Glutamatergic neuron (in vitro differentiated cells): ENCODE measurements at regions not wholly inside any gene's neighbourhood (a gene's known extent, or its start where the extent isn't known, plus 50 kb on each side); places are given as distances from the start of the nearest gene placed in this dataset.
"Not testable (repeated sequence)": the region's sequence is repeated elsewhere in the genome, so short reads cannot be mapped to it uniquely, and the experiment has no call there.

ENCODE experiments used
- DNase-seq: peaks from one replicate; pipeline ENCODE4 v3.0.0; 2022
- H3K27ac Mint-ChIP-seq: one replicate; pipeline ENCODE4 v1.8.0; 2020; ENCODE audit warnings: mild to moderate bottlenecking, mixed read lengths, inconsistent platforms; ENCODE audit not compliant: unreplicated experiment
- H3K27me3 Mint-ChIP-seq: one replicate; pipeline ENCODE4 v1.8.0; 2020; ENCODE audit warnings: mild to moderate bottlenecking, moderate library complexity, mixed read lengths, inconsistent platforms; ENCODE audit not compliant: unreplicated experiment
- H3K36me3 Mint-ChIP-seq: one replicate; pipeline ENCODE4 v1.8.0; 2020; ENCODE audit warnings: mild to moderate bottlenecking, mixed read lengths, inconsistent platforms; ENCODE audit not compliant: unreplicated experiment
- H3K4me1 Mint-ChIP-seq: one replicate; pipeline ENCODE4 v1.8.0; 2020; ENCODE audit warnings: mild to moderate bottlenecking, low read depth, mixed read lengths, inconsistent platforms; ENCODE audit not compliant: unreplicated experiment
- H3K4me3 Mint-ChIP-seq: one replicate; pipeline ENCODE4 v1.8.0; 2020; ENCODE audit warnings: mild to moderate bottlenecking, mixed read lengths, inconsistent platforms; ENCODE audit not compliant: unreplicated experiment
- H3K9me3 Mint-ChIP-seq: one replicate; pipeline ENCODE4 v1.8.0; 2020; ENCODE audit warnings: mild to moderate bottlenecking, moderate library complexity, mixed read lengths, inconsistent platforms; ENCODE audit not compliant: unreplicated experiment
- TF ChIP-seq, protein P1 (sequence below): fragments of 200-600 bp; sonication (generic); IDR thresholded peaks from one replicate; pipeline ENCODE4 v1.5.0; 2021; ENCODE audit not compliant: partially characterized antibody, unreplicated experiment

DNA sequence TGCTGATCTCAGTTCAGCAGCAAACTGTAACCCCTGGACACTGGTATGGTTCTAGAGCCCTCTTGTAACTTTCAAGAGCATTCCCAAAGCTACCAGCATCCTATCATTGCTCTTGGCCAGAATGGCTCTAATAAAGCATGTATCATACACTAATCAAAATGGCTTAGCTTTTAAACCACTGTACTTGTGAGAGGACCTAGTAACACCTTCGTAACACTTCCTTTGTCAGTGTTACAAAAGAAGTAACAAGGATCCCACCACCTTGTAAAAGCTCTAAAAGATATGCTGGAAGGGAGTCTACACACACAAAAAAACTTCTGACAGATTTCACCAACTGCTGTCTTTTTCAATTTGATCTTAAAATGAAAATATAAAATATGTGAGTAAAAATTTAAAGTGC lies 144.7 kb downstream of the ALOX5 start:
- Mint-ChIP-seq H3K4me3 (no peak overlapping the region), H3K27me3 (peaks cover 6% of the 10 kb centered on the region), H3K9me3 (peaks cover 15% of the 10 kb centered on the region), H3K36me3 (no peaks in the 10 kb centered on the region), H3K4me1 (peaks cover 24% of the 10 kb centered on the region), H3K27ac (no peak overlapping the region)
- no peak for DNase-seq
- TF ChIP-seq, protein P1, sequence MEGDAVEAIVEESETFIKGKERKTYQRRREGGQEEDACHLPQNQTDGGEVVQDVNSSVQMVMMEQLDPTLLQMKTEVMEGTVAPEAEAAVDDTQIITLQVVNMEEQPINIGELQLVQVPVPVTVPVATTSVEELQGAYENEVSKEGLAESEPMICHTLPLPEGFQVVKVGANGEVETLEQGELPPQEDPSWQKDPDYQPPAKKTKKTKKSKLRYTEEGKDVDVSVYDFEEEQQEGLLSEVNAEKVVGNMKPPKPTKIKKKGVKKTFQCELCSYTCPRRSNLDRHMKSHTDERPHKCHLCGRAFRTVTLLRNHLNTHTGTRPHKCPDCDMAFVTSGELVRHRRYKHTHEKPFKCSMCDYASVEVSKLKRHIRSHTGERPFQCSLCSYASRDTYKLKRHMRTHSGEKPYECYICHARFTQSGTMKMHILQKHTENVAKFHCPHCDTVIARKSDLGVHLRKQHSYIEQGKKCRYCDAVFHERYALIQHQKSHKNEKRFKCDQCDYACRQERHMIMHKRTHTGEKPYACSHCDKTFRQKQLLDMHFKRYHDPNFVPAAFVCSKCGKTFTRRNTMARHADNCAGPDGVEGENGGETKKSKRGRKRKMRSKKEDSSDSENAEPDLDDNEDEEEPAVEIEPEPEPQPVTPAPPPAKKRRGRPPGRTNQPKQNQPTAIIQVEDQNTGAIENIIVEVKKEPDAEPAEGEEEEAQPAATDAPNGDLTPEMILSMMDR: no peak

DNA sequence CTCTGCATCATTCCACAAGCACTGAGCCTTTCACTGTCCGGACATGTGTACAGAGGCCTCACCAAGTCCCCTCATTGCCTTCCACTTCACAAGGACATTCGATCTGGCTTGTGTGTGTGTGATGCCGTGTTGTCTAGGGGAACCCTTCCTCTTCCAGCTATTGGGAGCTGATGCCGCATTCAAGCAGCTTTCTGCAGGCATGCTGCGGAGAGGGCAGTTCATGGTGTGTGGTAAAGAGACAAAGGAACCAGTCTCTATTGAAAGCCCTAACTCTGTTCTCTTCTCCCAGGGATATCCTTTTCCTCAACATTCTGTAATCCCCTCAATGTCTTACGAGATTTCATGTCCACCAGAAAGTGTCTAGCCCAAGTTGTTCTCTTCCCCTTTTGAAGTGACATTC lies 141.6 kb downstream of the ALOX5 start:
- no peak for DNase-seq
- TF ChIP-seq, protein P1: no peak

DNA sequence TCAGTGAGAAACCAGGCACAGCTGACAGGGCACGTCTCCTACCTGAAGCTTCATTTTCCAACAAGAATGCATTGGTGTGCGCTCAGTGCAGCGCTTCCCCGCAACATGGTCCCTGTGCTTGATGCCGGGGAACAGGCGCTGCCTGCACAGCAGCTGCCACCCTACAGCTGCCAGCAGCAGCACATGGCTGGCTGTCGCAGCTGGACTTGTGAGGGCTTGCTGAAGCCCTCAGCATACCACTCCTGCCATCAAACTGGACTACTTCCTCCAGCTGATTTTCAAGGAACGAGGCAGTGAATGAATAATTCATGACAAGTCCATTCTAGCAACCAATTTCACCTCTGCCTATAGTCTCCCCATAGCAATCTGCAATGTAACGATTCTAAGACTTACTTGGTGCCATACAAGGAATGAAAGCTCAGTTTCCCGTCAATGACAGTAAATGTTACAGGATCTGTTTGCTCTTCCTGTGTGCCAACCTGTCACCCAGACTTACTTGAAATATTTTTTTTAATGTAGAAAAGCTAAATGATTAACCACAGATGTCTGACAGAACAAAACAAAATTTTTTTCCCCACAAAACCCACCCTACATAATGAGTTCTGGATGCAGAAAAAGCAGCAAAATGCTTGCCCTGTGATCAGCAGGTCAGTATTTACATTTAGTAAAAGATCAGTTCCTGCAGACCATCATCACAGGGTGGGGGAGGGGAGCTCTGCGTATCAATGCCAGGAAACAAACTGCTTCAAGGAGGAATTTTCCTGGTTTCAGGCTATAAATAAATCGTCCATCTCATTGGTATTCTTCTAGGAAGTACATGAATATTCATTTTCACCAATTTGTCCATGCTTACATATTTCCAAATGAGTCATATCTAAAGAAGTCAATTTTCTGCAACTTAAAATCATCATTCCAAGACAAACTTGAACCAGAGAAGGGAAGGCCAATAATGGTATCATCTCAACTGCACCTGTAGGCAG lies 140.6 kb downstream of the ALOX5 start:
- Mint-ChIP-seq H3K4me3 (peak overlapping the region; percentile 74), H3K27me3 (peaks cover 6% of the 10 kb centered on the region), H3K4me1 (peaks cover 31% of the 10 kb centered on the region), H3K27ac (peak overlapping the region; percentile 97), H3K9me3 (peaks cover 24% of the 10 kb centered on the region), H3K36me3 (no peaks in the 10 kb centered on the region)
- peak; percentile 78 for DNase-seq
- TF ChIP-seq, protein P1: no peak

More for the DNA sequence above, 141.6 kb downstream of the ALOX5 start:
- Mint-ChIP-seq H3K4me3 (peak overlapping the region; percentile 4), H3K36me3 (no peaks in the 10 kb centered on the region), H3K27me3 (peaks cover 6% of the 10 kb centered on the region), H3K27ac (peak overlapping the region; percentile 97), H3K4me1 (peaks cover 31% of the 10 kb centered on the region), H3K9me3 (peaks cover 18% of the 10 kb centered on the region)

DNA sequence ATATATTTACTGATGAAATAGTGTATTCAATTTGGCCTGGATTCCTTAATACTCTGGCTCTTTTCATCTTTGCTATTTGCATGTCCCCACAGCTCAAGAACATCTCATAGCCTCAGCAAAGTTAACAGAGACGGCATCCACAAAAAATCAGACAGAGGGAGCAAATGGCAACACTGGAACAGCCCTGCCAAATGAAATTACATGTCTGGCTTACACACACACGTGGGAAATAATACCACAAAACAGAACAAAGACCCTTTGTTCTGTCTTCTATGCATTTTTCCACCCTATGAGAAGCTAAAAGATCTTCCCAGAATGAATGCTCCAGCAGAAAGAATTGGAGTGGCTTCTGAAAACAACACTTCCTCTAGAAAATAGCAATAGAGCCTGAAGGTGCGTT lies 139.5 kb downstream of the ALOX5 start:
- peaks cover 31% of the 10 kb centered on the region for H3K4me1 Mint-ChIP-seq
- no peak for DNase-seq
- H3K27me3 Mint-ChIP-seq: peaks cover 6% of the 10 kb centered on the region
- peak overlapping the region; percentile 97 for H3K27ac Mint-ChIP-seq
- H3K4me3 Mint-ChIP-seq: peak overlapping the region; percentile 5
- peaks cover 24% of the 10 kb centered on the region for H3K9me3 Mint-ChIP-seq
- TF ChIP-seq, protein P1: no peak
- no peaks in the 10 kb centered on the region for H3K36me3 Mint-ChIP-seq

DNA sequence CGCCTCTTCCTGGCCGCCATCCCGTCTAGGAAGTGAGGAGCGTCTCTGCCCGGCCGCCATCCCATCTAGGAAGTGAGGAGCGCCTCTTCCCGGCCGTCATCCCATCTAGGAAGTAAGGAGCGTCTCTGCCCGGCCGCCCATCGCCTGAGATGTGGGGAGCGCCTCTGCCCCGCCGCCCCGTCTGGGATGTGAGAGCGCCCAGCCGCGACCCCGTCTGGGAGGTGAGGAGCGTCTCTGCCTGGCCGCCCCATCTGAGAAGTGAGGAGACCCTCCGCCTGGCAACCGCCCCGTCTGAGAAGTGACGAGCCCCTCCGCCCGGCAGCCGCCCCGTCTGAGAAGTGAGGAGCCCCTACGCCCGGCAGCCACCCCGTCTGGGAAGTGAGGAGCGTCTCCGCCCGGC lies 137.9 kb downstream of the ALOX5 start:
- Mint-ChIP-seq H3K4me1 (peaks cover 30% of the 10 kb centered on the region), H3K9me3 (peaks cover 24% of the 10 kb centered on the region)
- H3K36me3 Mint-ChIP-seq, H3K27ac Mint-ChIP-seq, DNase-seq, H3K27me3 Mint-ChIP-seq, H3K4me3 Mint-ChIP-seq: not testable (repeated sequence)
